ENCODE measurements at regions not wholly inside any gene's neighbourhood (a gene's known extent, or its start where the extent isn't known, plus 50 kb on each side); places are given as distances from the start of the nearest gene placed in this dataset.

DNA sequence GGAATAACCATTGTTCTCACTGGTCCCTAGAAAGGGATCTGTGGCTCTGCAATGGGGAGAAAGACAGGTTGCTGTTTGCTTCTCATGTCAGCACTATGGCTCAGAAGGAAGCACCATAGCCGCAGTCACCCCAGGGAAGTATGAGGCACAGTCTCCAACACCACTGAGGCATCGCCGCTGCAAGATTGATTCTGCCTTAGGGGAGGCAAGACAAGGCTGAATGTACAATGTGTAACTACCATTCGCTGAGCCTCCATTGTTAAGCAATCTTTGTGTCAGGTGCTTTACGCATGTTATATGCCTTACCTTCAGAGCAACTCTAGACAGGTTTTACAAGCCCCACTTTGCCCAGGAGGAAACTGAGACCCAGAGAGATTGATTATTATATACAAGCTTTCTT, 100.7 kb upstream of the KCNMB2 start:
- TF ChIP-seq CTCF (conservative IDR thresholded peaks at IDR 0.05; ENCODE audit: low read depth, low read length) (no peak), EZH2phosphoT487 (IDR thresholded peaks at IDR 0.05; ENCODE audit: borderline replicate concordance, low read length) (no peak), EZH2 (IDR thresholded peaks at IDR 0.05; ENCODE audit: low read length, unreplicated experiment) (no peak)

Measured in PC-3 (cell line).